H9 (cell line): ENCODE measurements at regions not wholly inside any gene's neighbourhood (a gene's known extent, or its start where the extent isn't known, plus 50 kb on each side); places are given as distances from the start of the nearest gene placed in this dataset.

Experiments used
- DNase-seq: peaks from one replicate; pipeline ENCODE4 v3.0.0-alpha.2; 2017
- H2AFZ ChIP-seq: one replicate; pipeline ENCODE4 v1.6.1; 2013; ENCODE audit warnings: mild to moderate bottlenecking, low read length, control low read depth, moderate library complexity
- H2AK5ac ChIP-seq: 2 replicates; pipeline ENCODE4 v1.6.1; 2013; ENCODE audit warnings: low read length, control low read depth, mixed read lengths; ENCODE audit not compliant: insufficient read length
- H2BK120ac ChIP-seq: one replicate; pipeline ENCODE4 v1.6.1; 2013; ENCODE audit warnings: low read depth, mild to moderate bottlenecking, low read length, control low read depth, inconsistent platforms; ENCODE audit not compliant: poor library complexity, severe bottlenecking
- H2BK12ac ChIP-seq: 2 replicates; pipeline ENCODE4 v1.6.1; 2013; ENCODE audit warnings: low read length, control low read depth, mixed read lengths, low read depth; ENCODE audit not compliant: insufficient read length
- H2BK15ac ChIP-seq: 2 replicates; pipeline ENCODE4 v1.6.1; 2013; ENCODE audit warnings: low read depth, low read length, control low read depth
- H2BK20ac ChIP-seq: one replicate; pipeline ENCODE4 v1.6.1; 2013; ENCODE audit warnings: low read depth, mild to moderate bottlenecking, low read length, control low read depth, inconsistent platforms; ENCODE audit not compliant: poor library complexity, severe bottlenecking
- H2BK5ac ChIP-seq: 2 replicates; pipeline ENCODE4 v1.6.1; 2013; ENCODE audit warnings: low read length, control low read depth, mixed read lengths; ENCODE audit not compliant: insufficient read length
- H3K14ac ChIP-seq: 2 replicates; pipeline ENCODE4 v1.6.1; 2013; ENCODE audit warnings: low read length, control low read depth; ENCODE audit not compliant: insufficient read depth
- H3K18ac ChIP-seq: 2 replicates; pipeline ENCODE4 v1.6.1; 2013; ENCODE audit warnings: low read depth, mild to moderate bottlenecking, mixed read lengths, low read length, control low read depth; ENCODE audit not compliant: insufficient read length
- H3K23ac ChIP-seq: 2 replicates; pipeline ENCODE4 v1.6.1; 2013; ENCODE audit warnings: low read length, control low read depth, mixed read lengths, low read depth; ENCODE audit not compliant: insufficient read length
- H3K23me2 ChIP-seq: 2 replicates; pipeline ENCODE4 v1.6.1; 2013; ENCODE audit warnings: low read depth, mild to moderate bottlenecking, mixed read lengths, low read length, control low read depth; ENCODE audit not compliant: insufficient read length, poor library complexity, severe bottlenecking
- H3K27ac ChIP-seq: 2 replicates; pipeline ENCODE4 v1.5.1; 2013; ENCODE audit warnings: low read length, control low read depth, mixed read lengths, low read depth; ENCODE audit not compliant: insufficient read length
- H3K27me3 ChIP-seq: 2 replicates; pipeline ENCODE4 v1.6.1; 2013; ENCODE audit warnings: low read length, control low read depth, inconsistent platforms; ENCODE audit not compliant: insufficient read depth
- H3K4ac ChIP-seq: 2 replicates; pipeline ENCODE4 v1.6.1; 2013; ENCODE audit warnings: low read depth, mild to moderate bottlenecking, control low read depth, inconsistent platforms, low read length, moderate library complexity
- H3K4me1 ChIP-seq: 2 replicates; pipeline ENCODE4 v1.6.1; 2013; ENCODE audit warnings: low read length, control low read depth, inconsistent platforms; ENCODE audit not compliant: insufficient read depth
- H3K4me2 ChIP-seq: 2 replicates; pipeline ENCODE4 v1.6.1; 2013; ENCODE audit warnings: low read length, control low read depth, mixed read lengths; ENCODE audit not compliant: insufficient read length, insufficient read depth
- H3K56ac ChIP-seq: 2 replicates; pipeline ENCODE4 v1.6.1; 2013; ENCODE audit warnings: low read depth, mild to moderate bottlenecking, mixed read lengths, low read length, control low read depth; ENCODE audit not compliant: insufficient read length
- H3K79me1 ChIP-seq: 2 replicates; pipeline ENCODE4 v1.6.1; 2013; ENCODE audit warnings: low read depth, mild to moderate bottlenecking, moderate library complexity, low read length, control low read depth, inconsistent platforms; ENCODE audit not compliant: insufficient read depth, poor library complexity, severe bottlenecking
- H3K79me2 ChIP-seq: 2 replicates; pipeline ENCODE4 v1.6.1; 2013; ENCODE audit warnings: low read length, control low read depth, inconsistent platforms; ENCODE audit not compliant: insufficient read depth
- H3K9ac ChIP-seq: 2 replicates; pipeline ENCODE4 v1.6.1; 2013; ENCODE audit warnings: low read length, control low read depth, mixed read lengths; ENCODE audit not compliant: insufficient read length; ENCODE audit errors: extremely low read depth
- H3K9me3 ChIP-seq: one replicate; pipeline ENCODE4 v1.6.1; 2013; ENCODE audit warnings: low read depth, low read length, inconsistent platforms; ENCODE audit not compliant: control insufficient read depth
- H3T11ph ChIP-seq: one replicate; pipeline ENCODE4 v1.6.1; 2013; ENCODE audit warnings: mild to moderate bottlenecking, low read length, control low read depth, inconsistent platforms
- H4K20me1 ChIP-seq: one replicate; pipeline ENCODE4 v1.6.1; 2013; ENCODE audit not compliant: control insufficient read depth, insufficient read length, insufficient read depth
- H4K5ac ChIP-seq: 2 replicates; pipeline ENCODE4 v1.6.1; 2013; ENCODE audit warnings: low read depth, mild to moderate bottlenecking, mixed read lengths, low read length, control low read depth; ENCODE audit not compliant: insufficient read length
- H4K8ac ChIP-seq: replicated peaks from 2 replicates; pipeline ENCODE4 v1.6.1; 2013; ENCODE audit warnings: low read length, control low read depth, mixed read lengths, low read depth; ENCODE audit not compliant: insufficient read length
- H4K91ac ChIP-seq: 2 replicates; pipeline ENCODE4 v1.6.1; 2013; ENCODE audit warnings: low read depth, mild to moderate bottlenecking, moderate library complexity, mixed read lengths, low read length, control low read depth; ENCODE audit not compliant: insufficient read length
- H3K27ac Mint-ChIP-seq, 3 experiments: 2 replicates in 2 of 3; 3 replicates in 1 of 3; pipeline ENCODE4 v1.8.0; 2020 to 2021; ENCODE audit warnings: mixed read lengths in 3 of 3, mild to moderate bottlenecking in 1 of 3, moderate library complexity in 1 of 3
- H3K27me3 Mint-ChIP-seq: 2 replicates; pipeline ENCODE4 v1.8.0; 2021; ENCODE audit warnings: low read depth, mild to moderate bottlenecking, moderate library complexity, mixed read lengths
- H3K36me3 Mint-ChIP-seq, 3 experiments: 2 replicates in 2 of 3; 3 replicates in 1 of 3; pipeline ENCODE4 v1.8.0; 2020 to 2021; ENCODE audit warnings: low read depth in 3 of 3, mixed read lengths in 3 of 3; ENCODE audit not compliant: insufficient read depth in 1 of 3
- H3K4me1 Mint-ChIP-seq, 2 experiments: 2 replicates each; pipeline ENCODE4 v1.8.0; 2020; ENCODE audit warnings: mixed read lengths in 2 of 2
- H3K4me3 Mint-ChIP-seq, 2 experiments: 2 replicates in 1 of 2; 3 replicates in 1 of 2; pipeline ENCODE4 v1.8.0; 2020 to 2021; ENCODE audit warnings: mild to moderate bottlenecking in 2 of 2, mixed read lengths in 2 of 2, moderate library complexity in 1 of 2
- H3K9me3 Mint-ChIP-seq, 2 experiments: 2 replicates in 1 of 2; 3 replicates in 1 of 2; pipeline ENCODE4 v1.8.0; 2020; ENCODE audit warnings: mild to moderate bottlenecking in 2 of 2, mixed read lengths in 2 of 2, moderate library complexity in 1 of 2
- CTCF ChIP-seq: fragments of 200-600 bp; sonication (generic); conservative IDR thresholded peaks from 3 replicates; pipeline ENCODE4 v1.8.0; 2021; ENCODE audit warnings: antibody characterized with exemption, mild to moderate bottlenecking
- WGBS: extraction: QIAGEN DNeasy Blood & Tissue Kit; methylation state at CpG from one replicate; pipeline ENCODE4 v1.1.7; 2013; ENCODE audit warnings: missing lambda C conversion rate, low lambda C conversion rate, mixed read lengths; ENCODE audit not compliant: insufficient read length; ENCODE audit errors: extremely low coverage; 5-methylcytosine and 5-hydroxymethylcytosine counted together

DNA sequence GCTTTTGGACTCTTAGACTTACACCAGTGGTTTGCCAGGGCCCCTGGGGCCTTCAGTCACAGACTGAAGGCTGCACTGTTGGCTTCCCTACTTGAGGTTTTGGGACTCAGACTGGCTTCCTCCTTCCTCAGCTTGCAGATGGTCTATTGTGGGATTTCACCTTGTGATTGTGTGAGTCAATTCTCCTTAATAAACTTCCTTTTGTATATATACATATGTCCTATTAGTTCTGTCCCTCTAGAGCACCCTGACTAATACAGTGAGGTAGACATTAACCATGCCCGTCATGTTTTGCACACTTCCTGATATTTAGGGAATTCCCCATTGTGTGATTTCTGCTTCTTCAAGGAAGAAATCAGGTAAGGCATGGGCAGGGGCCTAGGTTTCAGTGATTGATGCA is 147.8 kb upstream of the CA10 start:
- H4K5ac ChIP-seq = no peak overlapping the region
- H3K9ac ChIP-seq = no peak overlapping the region
- H2AK5ac ChIP-seq = no peak overlapping the region
- H3K79me1 ChIP-seq = no peaks in the 10 kb centered on the region
- no peak overlapping the region for H2BK20ac ChIP-seq
- no peak for DNase-seq
- Mint-ChIP-seq H3K36me3 (peaks cover 0 to 8% (median 3%) of the 10 kb centered on the region in 3 experiments; a peak in 6 of 7 replicates), H3K4me1 (no peaks in the 10 kb centered on the region), H3K27ac (no peak overlapping the region), H3K9me3 (peaks cover 10 to 12% of the 10 kb centered on the region in 2 experiments), H3K27me3 (no peaks in the 10 kb centered on the region), H3K4me3 (no peak overlapping the region)
- no peak overlapping the region for H4K8ac ChIP-seq
- H2BK120ac ChIP-seq = no peak overlapping the region
- no peaks in the 10 kb centered on the region for H3K4me1 ChIP-seq
- no peak overlapping the region for H2BK15ac ChIP-seq
- H3K27me3 ChIP-seq = no peaks in the 10 kb centered on the region
- no peak overlapping the region for H2BK12ac ChIP-seq
- no peak overlapping the region for H3K4me2 ChIP-seq
- no peak overlapping the region for H3K56ac ChIP-seq
- no peak overlapping the region for H3K14ac ChIP-seq
- H3K9me3 ChIP-seq = no peaks in the 10 kb centered on the region
- no peak overlapping the region for H3K23ac ChIP-seq
- no peaks in the 10 kb centered on the region for H4K20me1 ChIP-seq
- H3K4ac ChIP-seq = no peak overlapping the region
- TF ChIP-seq CTCF = no peak
- H3K23me2 ChIP-seq = no peaks in the 10 kb centered on the region
- H3K79me2 ChIP-seq = no peaks in the 10 kb centered on the region
- H3K27ac ChIP-seq = no peak overlapping the region
- H4K91ac ChIP-seq = no peak overlapping the region
- no peak overlapping the region for H3T11ph ChIP-seq
- no peak overlapping the region for H3K18ac ChIP-seq
- no CpG with 5 or more reads among the region's 1 CpG for WGBS
- H2BK5ac ChIP-seq = no peak overlapping the region
- H2AFZ ChIP-seq = no peak overlapping the region
